ENCODE measurements at regions not wholly inside any gene's neighbourhood (a gene's known extent, or its start where the extent isn't known, plus 50 kb on each side); places are given as distances from the start of the nearest gene placed in this dataset.

DNA sequence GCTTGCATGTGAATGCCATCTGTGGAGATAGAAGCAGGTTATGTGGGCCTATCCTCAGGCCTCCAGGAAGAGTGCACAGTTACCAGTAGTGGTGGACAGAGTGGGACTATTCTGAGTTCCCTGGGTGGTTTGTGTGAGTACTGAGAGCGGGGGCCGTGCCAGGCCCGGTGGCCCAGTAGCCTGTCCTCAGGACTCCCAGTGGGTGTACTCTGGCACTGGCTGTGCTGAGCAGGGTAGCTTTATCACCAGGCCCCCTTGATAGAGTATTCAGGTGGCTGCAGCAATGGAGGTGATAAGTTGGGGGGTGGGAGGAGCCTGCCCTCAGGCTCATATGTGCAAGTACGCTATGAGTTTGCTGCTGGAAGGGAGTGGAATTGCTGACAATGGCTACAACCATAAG is 979.0 kb upstream of the PIK3C3 start:
- Mint-ChIP-seq H3K4me3 (no peak overlapping the region), H3K9me3 (peaks cover 14% of the 10 kb centered on the region), H3K27ac (no peak overlapping the region), H3K27me3 (ENCODE audit: insufficient read depth) (no peaks in the 10 kb centered on the region), H3K4me1 (ENCODE audit: low read depth) (no peaks in the 10 kb centered on the region), H3K36me3 (ENCODE audit: low read depth) (no peaks in the 10 kb centered on the region)
- intact Hi-C loops (cut with micrococcal nuclease): no loop called here
- DNase-seq (ENCODE audit: low spot score): no peak

DNA sequence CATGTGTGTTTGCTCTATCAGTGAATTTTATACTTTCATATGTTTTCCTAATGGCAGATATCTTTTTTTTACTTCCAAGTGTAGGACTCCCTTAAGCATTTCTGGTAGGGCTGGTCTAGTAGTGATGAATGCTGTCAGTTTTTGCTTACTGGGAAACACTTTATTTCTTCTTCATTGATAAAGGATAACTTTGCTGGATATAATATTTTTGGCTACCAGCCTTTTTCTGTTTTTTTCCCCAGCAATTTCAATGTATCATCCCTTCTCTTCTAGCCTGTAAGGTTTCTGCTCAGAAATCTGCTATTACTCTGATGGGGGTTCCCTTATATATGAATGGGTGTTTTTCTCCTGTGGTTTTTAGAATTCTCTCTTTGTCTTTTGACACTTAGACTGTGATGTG is 980.6 kb upstream of the PIK3C3 start:
- H3K9me3 Mint-ChIP-seq: peaks cover 14% of the 10 kb centered on the region
- no peak overlapping the region for H3K27ac Mint-ChIP-seq
- H3K36me3 Mint-ChIP-seq (ENCODE audit: low read depth): no peaks in the 10 kb centered on the region
- DNase-seq (ENCODE audit: low spot score): no peak
- no peaks in the 10 kb centered on the region for H3K27me3 Mint-ChIP-seq (ENCODE audit: insufficient read depth)
- no peak overlapping the region for H3K4me3 Mint-ChIP-seq
- no peaks in the 10 kb centered on the region for H3K4me1 Mint-ChIP-seq (ENCODE audit: low read depth)
- intact Hi-C loops (cut with micrococcal nuclease): no loop called here

DNA sequence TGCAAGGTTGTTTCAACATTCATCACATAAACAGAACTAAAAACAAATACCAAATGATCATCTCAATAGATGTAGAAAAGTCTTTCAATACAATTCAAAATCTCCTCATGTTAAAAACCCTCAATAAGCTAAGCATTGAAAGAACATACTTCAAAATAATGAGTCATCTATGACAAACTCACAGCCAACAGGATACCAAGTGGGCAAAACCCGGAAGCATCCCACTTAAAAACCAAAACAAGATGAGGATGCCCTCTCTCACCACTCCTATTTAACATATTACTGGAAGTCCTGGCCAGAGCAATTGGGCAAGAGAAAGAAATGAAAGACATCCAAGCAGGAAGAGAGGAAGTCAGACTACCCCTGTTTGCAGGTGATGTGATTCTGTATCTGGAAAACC is 992.2 kb upstream of the PIK3C3 start:
- intact Hi-C loops (cut with micrococcal nuclease): no loop called here
- H3K4me3 Mint-ChIP-seq: no peak overlapping the region
- H3K36me3 Mint-ChIP-seq (ENCODE audit: low read depth): no peaks in the 10 kb centered on the region
- no peaks in the 10 kb centered on the region for H3K27me3 Mint-ChIP-seq (ENCODE audit: insufficient read depth)
- H3K4me1 Mint-ChIP-seq (ENCODE audit: low read depth): no peaks in the 10 kb centered on the region
- no peak for DNase-seq (ENCODE audit: low spot score)
- H3K9me3 Mint-ChIP-seq: peaks cover 12% of the 10 kb centered on the region
- H3K27ac Mint-ChIP-seq: no peak overlapping the region

DNA sequence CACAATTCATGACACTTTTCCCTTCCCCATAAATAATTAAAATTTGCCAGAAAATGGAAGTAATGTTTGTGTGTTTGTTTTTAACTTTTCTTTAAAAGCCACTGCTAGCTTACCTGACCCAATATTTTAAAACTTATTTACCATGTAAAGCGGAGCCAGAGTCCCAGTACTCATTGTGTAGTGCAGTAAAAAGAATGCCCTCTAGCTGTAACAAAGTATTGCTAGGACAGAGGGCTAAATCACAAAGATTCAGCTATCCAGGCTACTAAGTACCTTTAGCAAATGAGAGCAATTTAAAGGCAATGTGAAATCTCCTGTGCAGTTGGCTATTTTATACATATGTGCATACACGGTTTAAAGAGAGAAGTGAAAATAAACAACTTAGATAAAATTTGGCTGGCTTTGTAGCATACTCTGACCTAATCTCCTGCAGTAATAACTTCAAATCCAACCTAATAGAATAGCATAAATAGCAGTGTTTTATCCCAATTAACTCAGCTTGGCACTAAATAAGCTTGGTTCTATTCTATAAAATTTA is 997.4 kb upstream of the PIK3C3 start:
- H3K27me3 Mint-ChIP-seq (ENCODE audit: insufficient read depth): no peaks in the 10 kb centered on the region
- DNase-seq (ENCODE audit: low spot score): no peak
- no peaks in the 10 kb centered on the region for H3K36me3 Mint-ChIP-seq (ENCODE audit: low read depth)
- intact Hi-C loops (cut with micrococcal nuclease): no loop called here
- peaks cover 8% of the 10 kb centered on the region for H3K9me3 Mint-ChIP-seq
- no peak overlapping the region for H3K4me3 Mint-ChIP-seq
- H3K4me1 Mint-ChIP-seq (ENCODE audit: low read depth): no peaks in the 10 kb centered on the region
- no peak overlapping the region for H3K27ac Mint-ChIP-seq

DNA sequence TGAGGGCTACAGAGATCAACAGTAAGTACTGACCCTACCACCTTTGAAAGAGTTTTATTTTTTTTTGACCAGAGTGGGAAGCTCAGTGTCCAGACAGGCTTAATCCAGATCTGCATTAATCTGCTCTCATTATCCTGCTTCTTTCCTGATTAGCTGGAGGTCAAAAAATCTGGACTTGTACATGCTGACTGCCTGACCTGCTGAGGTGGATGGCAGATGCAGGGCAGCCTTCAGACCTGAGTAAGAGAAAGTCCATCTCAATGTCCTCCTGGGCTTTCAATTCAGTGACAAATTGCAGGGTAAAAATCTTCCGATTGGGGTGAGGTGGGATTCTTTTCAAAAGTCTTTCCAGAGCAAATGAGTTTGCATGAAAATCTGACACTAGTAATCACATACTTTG is 998.8 kb upstream of the PIK3C3 start:
- Mint-ChIP-seq H3K4me1 (ENCODE audit: low read depth) (no peaks in the 10 kb centered on the region), H3K4me3 (no peak overlapping the region), H3K27ac (no peak overlapping the region), H3K36me3 (ENCODE audit: low read depth) (no peaks in the 10 kb centered on the region), H3K9me3 (peaks cover 11% of the 10 kb centered on the region), H3K27me3 (ENCODE audit: insufficient read depth) (no peaks in the 10 kb centered on the region)
- intact Hi-C loops (cut with micrococcal nuclease): no loop called here
- no peak for DNase-seq (ENCODE audit: low spot score)

DNA sequence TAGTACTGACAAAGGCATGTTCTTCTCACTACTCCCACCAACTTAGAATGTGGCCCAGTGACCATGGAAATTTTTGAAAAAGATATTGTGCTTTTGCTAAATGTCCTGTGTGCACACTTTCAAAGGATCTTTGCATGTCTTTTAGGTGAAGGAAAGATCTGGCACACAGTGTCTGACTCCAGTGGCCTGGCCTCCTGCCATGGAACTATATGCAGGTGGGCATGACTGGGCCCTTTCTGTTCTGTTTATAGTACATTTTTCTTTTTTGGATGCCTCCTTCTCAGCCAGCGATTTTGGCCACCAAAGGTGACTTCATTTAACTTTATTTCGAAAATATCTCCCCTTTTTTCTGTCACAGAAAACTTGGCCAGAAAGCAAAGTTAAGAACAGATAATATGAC is 999.7 kb upstream of the PIK3C3 start:
- Mint-ChIP-seq H3K27ac (no peak overlapping the region), H3K9me3 (peaks cover 13% of the 10 kb centered on the region), H3K4me3 (no peak overlapping the region), H3K36me3 (ENCODE audit: low read depth) (no peaks in the 10 kb centered on the region), H3K4me1 (ENCODE audit: low read depth) (no peaks in the 10 kb centered on the region), H3K27me3 (ENCODE audit: insufficient read depth) (no peaks in the 10 kb centered on the region)
- no peak for DNase-seq (ENCODE audit: low spot score)
- intact Hi-C loops (cut with micrococcal nuclease): no loop called here

DNA sequence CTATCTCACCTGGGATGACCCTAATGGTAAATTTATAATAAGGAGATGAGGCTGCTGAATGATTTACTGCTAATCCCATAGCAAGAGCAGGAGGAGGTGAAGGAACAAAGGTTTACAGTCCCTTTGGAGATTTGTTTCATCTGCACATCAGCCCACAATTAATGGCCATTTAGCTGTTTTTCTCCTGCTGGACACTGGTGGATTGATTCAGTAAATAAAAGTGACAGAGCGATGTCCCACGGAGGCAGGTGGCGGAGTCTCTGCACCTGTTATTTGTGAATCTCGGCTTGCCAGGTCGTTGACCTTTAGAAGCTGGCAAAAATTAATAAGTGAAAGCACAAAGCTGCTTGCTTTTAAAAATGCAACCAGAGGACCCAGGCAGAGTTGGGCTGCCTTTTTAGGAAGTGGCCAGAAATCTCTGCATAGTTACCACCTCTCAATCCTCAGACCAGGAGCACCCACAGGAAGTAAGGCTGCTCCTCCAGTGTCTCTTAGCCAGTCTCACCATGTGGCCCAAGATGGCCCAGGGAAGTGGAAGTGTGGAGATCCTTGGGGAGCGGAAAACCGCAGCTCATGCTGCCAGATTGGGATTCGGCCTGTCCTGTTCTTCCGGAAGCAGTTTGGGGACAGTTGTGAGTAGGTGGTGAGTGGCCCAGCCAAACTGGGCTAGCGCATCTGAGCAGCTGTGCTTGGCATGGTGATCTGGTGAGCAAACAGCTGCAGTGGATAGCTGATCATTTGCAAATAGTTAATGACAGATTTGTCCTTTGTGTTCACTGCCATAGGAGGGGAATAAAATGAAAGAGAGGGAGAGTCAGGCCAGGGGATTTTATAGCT is 1005.7 kb upstream of the PIK3C3 start:
- no peak overlapping the region for H3K4me3 Mint-ChIP-seq
- H3K27me3 Mint-ChIP-seq (ENCODE audit: insufficient read depth): no peaks in the 10 kb centered on the region
- no peak for DNase-seq (ENCODE audit: low spot score)
- intact Hi-C loops (cut with micrococcal nuclease): loop anchor here (10.0 kb wide), 1 partner anchor 65 kb away; no protein-coding TSS in a partner anchor
- H3K27ac Mint-ChIP-seq: no peak overlapping the region
- H3K36me3 Mint-ChIP-seq (ENCODE audit: low read depth): no peaks in the 10 kb centered on the region
- H3K4me1 Mint-ChIP-seq (ENCODE audit: low read depth): no peaks in the 10 kb centered on the region
- H3K9me3 Mint-ChIP-seq: peaks cover 22% of the 10 kb centered on the region

DNA sequence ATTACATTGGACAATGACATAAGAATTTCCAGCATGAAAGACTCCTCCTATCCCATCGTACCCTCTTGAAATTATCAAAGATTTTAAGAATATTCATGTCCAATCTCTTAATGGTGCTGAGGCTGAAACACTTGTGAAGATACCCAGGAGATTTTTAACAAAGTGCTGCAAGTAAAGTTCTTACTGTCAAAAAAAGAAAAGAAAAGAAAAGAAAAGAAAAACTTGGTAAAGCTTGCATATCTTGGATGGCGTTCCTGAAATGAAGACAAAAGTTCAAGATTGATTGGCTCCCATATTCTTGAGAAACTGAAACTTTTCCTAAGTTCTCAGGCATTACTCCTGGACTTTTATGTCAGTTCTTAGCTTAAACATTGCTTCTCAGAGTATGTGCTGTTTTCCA is 1010.5 kb upstream of the PIK3C3 start:
- intact Hi-C loops (cut with micrococcal nuclease): loop anchor here (10.0 kb wide), 1 partner anchor 60 kb away; no protein-coding TSS in a partner anchor
- H3K4me3 Mint-ChIP-seq: no peak overlapping the region
- H3K27me3 Mint-ChIP-seq (ENCODE audit: insufficient read depth): no peaks in the 10 kb centered on the region
- H3K27ac Mint-ChIP-seq: no peak overlapping the region
- H3K36me3 Mint-ChIP-seq (ENCODE audit: low read depth): no peaks in the 10 kb centered on the region
- H3K9me3 Mint-ChIP-seq: peaks cover 21% of the 10 kb centered on the region
- no peaks in the 10 kb centered on the region for H3K4me1 Mint-ChIP-seq (ENCODE audit: low read depth)
- no peak for DNase-seq (ENCODE audit: low spot score)

DNA sequence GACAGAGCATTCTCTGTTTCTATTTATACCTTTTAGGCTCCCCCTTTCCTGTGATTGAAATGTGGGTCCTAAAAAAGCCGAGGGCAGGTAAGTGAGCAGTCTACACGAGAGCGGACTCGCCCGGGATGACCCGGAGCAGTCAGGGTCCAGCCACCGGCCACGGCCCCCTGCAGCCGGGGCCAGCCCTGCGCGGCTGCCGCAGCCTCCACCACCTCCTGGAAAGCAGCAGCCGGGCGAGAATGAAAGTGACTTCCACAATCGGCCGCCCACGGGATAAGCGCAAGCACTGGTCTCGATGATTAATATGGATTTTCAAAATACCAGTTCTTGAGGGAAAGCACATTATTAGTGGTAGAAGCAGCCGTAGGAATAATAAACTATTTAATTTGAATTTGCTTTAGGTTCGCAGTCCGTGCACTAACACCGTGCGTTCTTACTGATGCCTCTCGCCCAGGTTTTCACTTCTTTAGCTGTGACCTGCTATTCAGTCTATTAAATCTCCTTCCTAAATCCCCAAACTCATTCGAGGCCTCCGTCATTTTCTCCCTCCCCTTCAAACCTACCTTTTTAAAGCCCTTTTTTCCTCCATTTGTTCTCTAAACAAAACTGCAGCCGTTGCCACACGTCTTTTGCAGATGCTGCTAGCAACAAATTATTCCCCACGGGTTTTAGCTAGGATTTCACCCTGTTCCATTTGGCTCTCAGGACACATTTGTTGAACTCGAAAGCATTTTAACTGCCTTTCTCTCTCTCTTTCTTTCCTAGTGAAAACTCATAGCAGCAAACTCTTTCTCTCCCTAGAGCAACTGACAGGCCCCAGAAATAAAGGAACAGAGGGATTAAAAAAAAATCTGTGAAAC is 1015.1 kb upstream of the PIK3C3 start:
- no peak overlapping the region for H3K27ac Mint-ChIP-seq
- H3K9me3 Mint-ChIP-seq: peaks cover 12% of the 10 kb centered on the region
- no peak overlapping the region for H3K4me3 Mint-ChIP-seq
- no peak for DNase-seq (ENCODE audit: low spot score)
- H3K27me3 Mint-ChIP-seq (ENCODE audit: insufficient read depth): no peaks in the 10 kb centered on the region
- no peaks in the 10 kb centered on the region for H3K4me1 Mint-ChIP-seq (ENCODE audit: low read depth)
- no peaks in the 10 kb centered on the region for H3K36me3 Mint-ChIP-seq (ENCODE audit: low read depth)
- intact Hi-C loops (cut with micrococcal nuclease): loop anchor here (10.0 kb wide), 1 partner anchor 55 kb away; no protein-coding TSS in a partner anchor

DNA sequence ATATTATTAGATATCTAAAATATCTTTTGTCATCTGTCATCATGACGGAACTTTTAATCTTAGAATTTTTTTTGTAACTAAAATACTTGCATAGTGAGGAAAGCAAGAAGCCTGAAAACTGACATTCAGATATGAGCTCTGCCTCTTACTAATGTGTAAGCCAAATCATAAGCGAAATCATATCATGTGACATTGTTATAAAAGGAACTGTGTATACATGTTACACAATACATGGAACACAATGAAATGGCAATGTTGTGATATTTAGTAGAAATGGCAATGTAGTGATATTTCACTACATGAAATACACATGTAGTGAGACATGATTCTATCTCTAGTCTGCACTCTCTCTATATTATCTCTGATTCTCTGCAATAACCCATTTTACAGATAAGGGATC is 1016.4 kb upstream of the PIK3C3 start:
- DNase-seq (ENCODE audit: low spot score): no peak
- Mint-ChIP-seq H3K27me3 (ENCODE audit: insufficient read depth) (no peaks in the 10 kb centered on the region), H3K9me3 (peaks cover 8% of the 10 kb centered on the region), H3K36me3 (ENCODE audit: low read depth) (no peaks in the 10 kb centered on the region), H3K4me3 (no peak overlapping the region), H3K27ac (no peak overlapping the region), H3K4me1 (ENCODE audit: low read depth) (no peaks in the 10 kb centered on the region)
- intact Hi-C loops (cut with micrococcal nuclease): no loop called here

DNA sequence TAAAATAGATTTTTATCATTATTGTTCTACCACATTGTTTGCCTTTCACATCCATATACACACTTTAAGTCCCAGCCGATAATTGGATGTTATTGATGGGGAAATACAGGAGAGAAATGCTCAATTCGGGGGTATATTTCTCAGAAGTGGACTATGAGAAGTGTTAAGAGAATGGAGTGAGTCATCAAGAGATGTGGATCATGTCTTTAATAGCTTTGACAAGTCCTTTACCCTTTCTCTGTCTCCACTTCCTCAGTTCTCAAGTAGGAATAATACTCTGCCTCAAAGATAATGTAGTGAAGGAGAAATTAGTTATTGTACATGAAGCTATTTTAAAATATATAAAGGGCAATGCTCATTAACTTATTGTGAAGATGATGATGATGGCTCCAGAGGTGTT is 1017.6 kb upstream of the PIK3C3 start:
- no peak overlapping the region for H3K4me3 Mint-ChIP-seq
- H3K4me1 Mint-ChIP-seq (ENCODE audit: low read depth): no peaks in the 10 kb centered on the region
- no peak for DNase-seq (ENCODE audit: low spot score)
- H3K9me3 Mint-ChIP-seq: peaks cover 8% of the 10 kb centered on the region
- no peaks in the 10 kb centered on the region for H3K36me3 Mint-ChIP-seq (ENCODE audit: low read depth)
- H3K27me3 Mint-ChIP-seq (ENCODE audit: insufficient read depth): no peaks in the 10 kb centered on the region
- intact Hi-C loops (cut with micrococcal nuclease): no loop called here
- H3K27ac Mint-ChIP-seq: no peak overlapping the region

DNA sequence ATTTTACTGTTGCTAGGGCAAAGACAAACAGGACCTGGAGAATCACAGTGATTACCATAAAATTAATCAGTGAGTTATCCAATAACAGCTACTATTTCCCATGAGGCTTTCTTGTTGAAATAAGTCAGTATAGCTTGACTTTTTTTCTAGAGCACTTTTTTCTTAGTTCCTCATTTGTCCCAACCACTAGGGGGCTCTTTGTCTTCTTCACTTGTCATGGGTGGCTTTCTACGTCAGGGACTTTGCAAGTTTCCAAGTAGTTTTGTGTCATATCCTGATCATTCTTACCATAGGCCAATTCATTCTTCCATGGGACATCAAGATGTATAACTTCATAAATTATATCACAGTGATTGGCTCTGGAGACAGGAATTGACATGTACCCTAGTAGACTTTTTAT is 1019.6 kb upstream of the PIK3C3 start:
- intact Hi-C loops (cut with micrococcal nuclease): no loop called here
- H3K36me3 Mint-ChIP-seq (ENCODE audit: low read depth): no peaks in the 10 kb centered on the region
- H3K27ac Mint-ChIP-seq: no peak overlapping the region
- DNase-seq (ENCODE audit: low spot score): no peak
- H3K4me3 Mint-ChIP-seq: no peak overlapping the region
- no peaks in the 10 kb centered on the region for H3K4me1 Mint-ChIP-seq (ENCODE audit: low read depth)
- no peaks in the 10 kb centered on the region for H3K27me3 Mint-ChIP-seq (ENCODE audit: insufficient read depth)
- H3K9me3 Mint-ChIP-seq: peaks cover 3% of the 10 kb centered on the region

DNA sequence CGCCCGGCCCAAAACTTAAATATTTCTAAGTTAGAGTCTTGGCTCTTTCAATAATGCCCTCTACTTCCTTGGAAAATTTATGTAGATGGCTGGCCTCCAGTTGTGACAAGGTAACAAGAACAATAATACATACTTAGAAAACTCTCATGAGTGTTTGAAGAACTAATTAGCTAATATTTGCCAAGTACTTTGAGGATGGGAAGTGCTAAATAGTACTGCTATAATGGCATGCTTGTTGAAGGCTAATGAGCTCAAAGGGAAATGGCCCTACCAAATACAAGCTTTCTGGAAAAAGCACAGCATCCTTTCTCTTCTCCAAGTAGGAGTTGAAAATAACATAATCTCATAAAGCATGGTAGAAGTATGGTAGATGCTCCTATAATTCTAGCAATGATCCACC is 1022.2 kb upstream of the PIK3C3 start:
- intact Hi-C loops (cut with micrococcal nuclease): no loop called here
- Mint-ChIP-seq H3K4me1 (ENCODE audit: low read depth) (no peaks in the 10 kb centered on the region), H3K27ac (no peak overlapping the region), H3K9me3 (peaks cover 3% of the 10 kb centered on the region), H3K4me3 (no peak overlapping the region), H3K36me3 (ENCODE audit: low read depth) (no peaks in the 10 kb centered on the region), H3K27me3 (ENCODE audit: insufficient read depth) (no peaks in the 10 kb centered on the region)
- DNase-seq (ENCODE audit: low spot score): no peak

Measured in activated T-helper 1 cell treated with anti-CD3 and anti-CD28 coated beads, Interleukin-12 subunit alpha, Interleukin-12 subunit beta, Interleukin-2, Interleukin-4 antibody, amounts not matched to agents 30 ng/mL and 10 ng/mL and 1 ng/mL, durations not matched to agents 14 hours and 24 hours and 36 hours (primary cell).